HG02642 (cell line): ENCODE measurements at regions not wholly inside any gene's neighbourhood (a gene's known extent, or its start where the extent isn't known, plus 50 kb on each side); places are given as distances from the start of the nearest gene placed in this dataset.

ENCODE experiments used
- ATAC-seq: cut with Tn5 transposase; IDR thresholded peaks from one replicate; pipeline ENCODE4 v1.9.1; 2021; ENCODE audit warnings: mild to moderate bottlenecking; ENCODE audit not compliant: unreplicated experiment, poor library complexity

GRCh38 chr5:2507611-2508010 lies 243.9 kb downstream of the IRX2 start:
- no peak for ATAC-seq

- no peak for ATAC-seq
Observed at GRCh38 chr5:2506603-2507002, 244.9 kb downstream of the IRX2 start.

- ATAC-seq = no peak
Observed at GRCh38 chr5:2505217-2505616, 246.3 kb downstream of the IRX2 start.

- ATAC-seq = no peak
Observed at GRCh38 chr5:2502970-2503594, 248.4 kb downstream of the IRX2 start.

GRCh38 chr5:2499917-2500316 lies 251.6 kb downstream of the IRX2 start:
- no peak for ATAC-seq

- ATAC-seq = no peak
Observed at GRCh38 chr5:2496891-2497290, 254.6 kb downstream of the IRX2 start.

- no peak for ATAC-seq
Observed at GRCh38 chr5:2496126-2496525, 255.4 kb downstream of the IRX2 start.

GRCh38 chr5:2493356-2493755 lies 258.1 kb downstream of the IRX2 start:
- no peak for ATAC-seq

- ATAC-seq = no peak
Observed at GRCh38 chr5:2492476-2492875, 259.0 kb downstream of the IRX2 start.

- no peak for ATAC-seq
Observed at GRCh38 chr5:2491846-2492245, 259.6 kb downstream of the IRX2 start.

- ATAC-seq = no peak
Observed at GRCh38 chr5:2489306-2489705, 262.2 kb downstream of the IRX2 start.

GRCh38 chr5:2488593-2488992 lies 262.9 kb downstream of the IRX2 start:
- ATAC-seq = no peak

GRCh38 chr5:2487152-2487763 lies 264.2 kb downstream of the IRX2 start:
- no peak for ATAC-seq

- no peak for ATAC-seq
Observed at GRCh38 chr5:2486373-2486772, 265.1 kb downstream of the IRX2 start.

GRCh38 chr5:2482778-2483177 lies 268.7 kb downstream of the IRX2 start:
- no peak for ATAC-seq

GRCh38 chr5:2480871-2481270 lies 270.6 kb downstream of the IRX2 start:
- no peak for ATAC-seq

- no peak for ATAC-seq
Observed at GRCh38 chr5:2475902-2476301, 275.6 kb downstream of the IRX2 start.

GRCh38 chr5:2472670-2473069 lies 278.8 kb downstream of the IRX2 start:
- no peak for ATAC-seq

- ATAC-seq = no peak
Observed at GRCh38 chr5:2471152-2471879, 280.2 kb downstream of the IRX2 start.

- no peak for ATAC-seq
Observed at GRCh38 chr5:2466966-2467365, 284.5 kb downstream of the IRX2 start.

GRCh38 chr5:2465383-2465782 lies 286.1 kb downstream of the IRX2 start:
- ATAC-seq = no peak

- no peak for ATAC-seq
Observed at GRCh38 chr5:2464141-2464540, 287.3 kb downstream of the IRX2 start.
